Sigmoid colon (tissue), 4 donors: ENCODE measurements at regions not wholly inside any gene's neighbourhood (a gene's known extent, or its start where the extent isn't known, plus 50 kb on each side); places are given as distances from the start of the nearest gene placed in this dataset.

Experiments
- EP300 ChIP-seq, 4 donors: sonication (generic); formaldehyde crosslinking; IDR thresholded peaks; one replicate each; pipeline ENCODE4 v1.6.1; 2017; ENCODE audit warnings: antibody characterized with exemption in 4 of 4
- POLR2A ChIP-seq, 2 donors: fragments of 450-650 bp; IDR thresholded peaks; one replicate each; pipeline ENCODE4 v1.6.1; 2016; ENCODE audit warnings: antibody characterized with exemption in 2 of 2, mild to moderate bottlenecking in 2 of 2, moderate library complexity in 2 of 2
- POLR2AphosphoS5 ChIP-seq, 4 donors: sonication (generic); formaldehyde crosslinking; IDR thresholded peaks; one replicate each; pipeline ENCODE4 v1.6.1; 2017; ENCODE audit warnings: antibody characterized with exemption in 4 of 4
- TF ChIP-seq, protein P1 (sequence below), 4 experiments: fragments of 450-650 bp in 3 of 4; fragments of 200-600 bp in 1 of 4; IDR thresholded peaks; one replicate each; pipeline ENCODE4 v1.5.1; 2016 to 2019; ENCODE audit warnings: antibody characterized with exemption in 4 of 4, mild to moderate bottlenecking in 3 of 4, moderate library complexity in 2 of 4

- TF ChIP-seq POLR2A (IDR thresholded peaks at IDR 0.05): no peak
- TF ChIP-seq, protein P1, sequence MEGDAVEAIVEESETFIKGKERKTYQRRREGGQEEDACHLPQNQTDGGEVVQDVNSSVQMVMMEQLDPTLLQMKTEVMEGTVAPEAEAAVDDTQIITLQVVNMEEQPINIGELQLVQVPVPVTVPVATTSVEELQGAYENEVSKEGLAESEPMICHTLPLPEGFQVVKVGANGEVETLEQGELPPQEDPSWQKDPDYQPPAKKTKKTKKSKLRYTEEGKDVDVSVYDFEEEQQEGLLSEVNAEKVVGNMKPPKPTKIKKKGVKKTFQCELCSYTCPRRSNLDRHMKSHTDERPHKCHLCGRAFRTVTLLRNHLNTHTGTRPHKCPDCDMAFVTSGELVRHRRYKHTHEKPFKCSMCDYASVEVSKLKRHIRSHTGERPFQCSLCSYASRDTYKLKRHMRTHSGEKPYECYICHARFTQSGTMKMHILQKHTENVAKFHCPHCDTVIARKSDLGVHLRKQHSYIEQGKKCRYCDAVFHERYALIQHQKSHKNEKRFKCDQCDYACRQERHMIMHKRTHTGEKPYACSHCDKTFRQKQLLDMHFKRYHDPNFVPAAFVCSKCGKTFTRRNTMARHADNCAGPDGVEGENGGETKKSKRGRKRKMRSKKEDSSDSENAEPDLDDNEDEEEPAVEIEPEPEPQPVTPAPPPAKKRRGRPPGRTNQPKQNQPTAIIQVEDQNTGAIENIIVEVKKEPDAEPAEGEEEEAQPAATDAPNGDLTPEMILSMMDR (IDR thresholded peaks at IDR 0.05): no peak
- TF ChIP-seq EP300 (IDR thresholded peaks at IDR 0.05): no peak
- TF ChIP-seq POLR2AphosphoS5 (IDR thresholded peaks at IDR 0.05): no peak
These were observed 200.8 kb downstream of the HIPK3 start for GRCh38 chr11:33457948-33458347.
